ENCODE measurements at regions not wholly inside any gene's neighbourhood (a gene's known extent, or its start where the extent isn't known, plus 50 kb on each side); places are given as distances from the start of the nearest gene placed in this dataset.

- no peak for DNase-seq (ENCODE audit: low read depth)
These were observed 211.5 kb upstream of the RAB6C start for GRCh38 chr2:129768036-129768386.

DNA sequence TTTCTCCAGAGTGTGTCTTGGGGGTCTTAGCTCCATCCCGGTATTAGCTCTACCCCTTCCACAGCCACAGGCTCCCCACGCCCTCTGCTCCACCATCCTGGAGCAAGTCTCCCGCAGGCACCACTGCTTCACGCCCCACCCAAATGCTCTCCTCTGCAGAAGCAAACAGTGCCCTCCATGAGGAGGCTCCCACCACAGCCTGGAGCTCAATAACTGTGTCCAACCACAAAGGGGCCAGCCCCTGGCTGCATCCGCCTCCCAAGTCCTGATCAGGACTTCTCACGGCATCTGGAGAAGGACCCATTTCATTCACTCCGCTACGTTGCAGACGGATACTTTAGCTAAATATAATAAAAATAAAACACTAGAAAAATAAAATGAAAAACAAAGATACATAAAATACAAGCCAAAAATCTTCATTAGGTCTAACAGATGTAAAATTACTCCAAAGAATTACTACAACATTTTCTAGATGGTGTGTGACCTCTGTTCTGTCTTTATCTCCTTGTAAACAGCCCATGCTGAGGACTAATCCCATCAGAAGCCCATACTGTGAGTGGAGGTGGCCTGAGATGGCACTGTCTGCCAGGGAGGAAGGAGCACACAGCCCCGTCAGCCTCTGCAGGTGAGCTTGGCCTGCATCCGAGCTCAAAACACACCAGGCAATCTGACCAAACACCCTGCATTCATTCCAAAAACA, 210.8 kb upstream of the RAB6C start:
- DNase-seq (ENCODE audit: low read depth), result no peak

DNA sequence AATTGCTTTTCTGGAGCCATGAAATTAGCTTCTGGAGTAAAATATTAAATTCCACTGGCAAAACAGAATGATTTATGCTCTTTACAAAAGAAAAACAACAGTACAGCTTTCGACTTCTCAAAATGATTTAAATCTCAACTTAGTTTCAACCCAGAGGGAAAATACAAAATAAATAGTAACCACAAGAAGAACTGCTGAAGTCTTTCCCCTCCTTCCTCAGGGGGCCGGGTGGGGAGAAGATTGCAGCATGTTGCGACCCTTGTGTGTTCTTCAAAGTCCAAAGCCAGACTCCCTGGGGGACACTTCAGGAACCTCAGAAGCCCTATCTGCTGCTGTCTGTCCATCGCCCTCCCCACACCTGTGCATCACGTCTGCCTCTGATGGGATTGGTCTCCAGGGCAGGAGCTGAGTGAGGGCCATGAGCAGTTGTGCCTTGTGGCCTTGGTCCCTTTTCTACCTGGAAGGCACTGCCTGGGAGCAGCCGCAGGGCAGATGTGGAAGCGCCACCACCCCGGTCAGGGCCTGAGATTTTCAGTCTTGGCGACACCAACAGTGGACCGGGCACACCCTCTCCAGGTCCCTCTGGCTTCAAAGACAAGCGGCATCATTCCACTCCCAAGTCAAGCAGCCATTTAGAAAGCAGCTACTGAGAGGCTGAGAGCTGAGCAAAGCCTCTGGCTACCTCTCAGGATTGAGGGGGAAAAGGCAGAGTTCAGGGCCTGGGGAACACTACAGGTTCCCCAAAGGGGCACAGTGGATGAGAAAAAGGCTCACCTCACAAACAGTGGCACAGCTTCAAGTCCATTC, 210.1 kb upstream of the RAB6C start:
- no peak for DNase-seq (ENCODE audit: low read depth)

DNA sequence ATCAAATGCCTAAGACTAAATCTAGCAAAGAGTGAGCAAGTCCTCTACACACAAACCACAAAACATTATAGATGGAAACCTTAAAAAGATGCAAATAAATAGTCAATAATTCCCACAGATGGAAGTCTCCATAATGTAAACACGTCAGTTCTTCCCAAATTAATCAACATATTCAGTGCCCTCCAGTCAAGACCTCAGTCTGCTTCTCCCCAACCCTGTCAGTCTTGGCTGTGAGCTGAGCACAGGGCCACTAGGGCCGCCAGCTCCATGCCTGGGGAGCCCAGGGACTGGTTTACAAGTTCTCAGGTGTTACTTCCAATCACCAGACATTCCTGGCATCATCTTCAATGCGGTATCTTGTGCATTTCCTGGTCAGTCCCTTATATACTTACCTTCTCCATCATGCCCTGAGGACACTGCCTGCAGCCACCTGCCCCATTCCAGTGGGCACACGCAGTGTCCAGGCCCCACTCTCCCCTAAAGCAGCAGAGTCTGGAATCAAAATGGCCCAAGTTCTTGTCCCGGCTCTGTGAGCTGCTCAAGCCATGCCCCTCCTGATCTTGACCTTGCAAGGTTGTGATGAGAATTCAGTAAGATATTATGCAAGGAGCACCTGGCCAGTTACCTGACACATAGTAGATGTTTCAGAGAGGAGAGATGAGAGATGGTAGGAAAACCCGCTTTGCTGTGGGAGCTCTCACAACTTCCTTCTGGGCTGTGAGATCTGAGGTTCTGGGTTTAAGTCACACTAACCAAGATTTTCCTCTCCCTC, 207.9 kb upstream of the RAB6C start:
- no peak for DNase-seq (ENCODE audit: low read depth)

GRCh38 chr2:129772190-129772579, 207.3 kb upstream of the RAB6C start:
- no peak for DNase-seq (ENCODE audit: low read depth)

GRCh38 chr2:129775952-129776653, 203.4 kb upstream of the RAB6C start:
- DNase-seq (ENCODE audit: low read depth), result no peak

DNA sequence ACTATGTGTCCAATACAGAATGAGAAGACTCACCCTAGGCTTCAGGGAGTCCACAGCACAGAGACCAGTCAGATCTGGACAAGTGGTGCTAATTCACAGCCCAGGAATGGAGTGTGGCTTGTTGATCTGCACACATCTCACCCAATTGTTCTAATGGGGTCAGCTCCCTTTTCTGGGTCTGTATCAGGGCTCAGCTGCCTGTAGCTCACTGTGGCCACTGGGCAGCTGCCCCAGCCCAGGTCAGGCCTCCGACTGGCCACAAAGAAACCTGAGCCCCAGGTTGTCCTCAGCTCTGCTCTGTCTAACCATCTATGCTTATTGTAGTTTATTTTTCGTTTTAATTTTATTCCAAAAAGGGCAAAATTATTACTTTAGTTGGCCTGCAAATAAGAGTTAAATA, 202.3 kb upstream of the RAB6C start:
- no peak for DNase-seq (ENCODE audit: low read depth)

- DNase-seq (ENCODE audit: low read depth), result no peak
These were observed 201.5 kb upstream of the RAB6C start for GRCh38 chr2:129777762-129778583.

DNA sequence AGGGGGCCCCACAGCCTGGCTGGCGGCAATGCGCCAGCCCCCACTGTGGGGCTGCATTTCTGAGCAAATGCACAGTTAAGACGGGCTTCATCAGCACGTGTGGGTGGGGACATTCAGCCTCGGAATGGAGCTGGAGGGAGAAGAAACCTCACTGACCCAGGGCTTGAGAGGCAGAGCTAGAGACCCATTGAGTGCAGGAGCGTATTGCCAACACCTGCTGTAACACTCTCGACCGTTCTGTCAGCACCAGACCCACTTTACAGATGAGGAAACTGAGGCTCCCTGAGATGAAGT, 200.9 kb upstream of the RAB6C start:
- no peak for DNase-seq (ENCODE audit: low read depth)

DNA sequence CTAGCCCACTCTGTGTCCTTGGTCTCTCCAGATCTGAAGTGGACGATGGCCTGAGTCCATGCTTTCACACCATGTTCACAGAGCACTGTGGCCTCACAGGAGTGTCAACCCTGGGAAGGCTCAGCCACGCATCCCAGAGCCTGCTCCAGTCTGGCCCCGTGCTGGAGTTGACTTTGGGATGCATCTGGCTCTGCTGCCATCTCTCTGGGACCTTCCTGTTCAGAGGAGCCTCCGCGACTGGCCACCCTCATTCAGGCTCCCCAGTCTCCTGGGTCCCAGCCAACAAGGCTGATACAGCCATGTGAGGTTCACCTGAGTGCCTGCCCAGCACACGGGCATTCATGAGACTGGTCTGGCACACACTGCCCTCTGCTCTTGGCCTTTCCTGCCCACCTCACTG, 199.7 kb upstream of the RAB6C start:
- DNase-seq (ENCODE audit: low read depth), result no peak

DNA sequence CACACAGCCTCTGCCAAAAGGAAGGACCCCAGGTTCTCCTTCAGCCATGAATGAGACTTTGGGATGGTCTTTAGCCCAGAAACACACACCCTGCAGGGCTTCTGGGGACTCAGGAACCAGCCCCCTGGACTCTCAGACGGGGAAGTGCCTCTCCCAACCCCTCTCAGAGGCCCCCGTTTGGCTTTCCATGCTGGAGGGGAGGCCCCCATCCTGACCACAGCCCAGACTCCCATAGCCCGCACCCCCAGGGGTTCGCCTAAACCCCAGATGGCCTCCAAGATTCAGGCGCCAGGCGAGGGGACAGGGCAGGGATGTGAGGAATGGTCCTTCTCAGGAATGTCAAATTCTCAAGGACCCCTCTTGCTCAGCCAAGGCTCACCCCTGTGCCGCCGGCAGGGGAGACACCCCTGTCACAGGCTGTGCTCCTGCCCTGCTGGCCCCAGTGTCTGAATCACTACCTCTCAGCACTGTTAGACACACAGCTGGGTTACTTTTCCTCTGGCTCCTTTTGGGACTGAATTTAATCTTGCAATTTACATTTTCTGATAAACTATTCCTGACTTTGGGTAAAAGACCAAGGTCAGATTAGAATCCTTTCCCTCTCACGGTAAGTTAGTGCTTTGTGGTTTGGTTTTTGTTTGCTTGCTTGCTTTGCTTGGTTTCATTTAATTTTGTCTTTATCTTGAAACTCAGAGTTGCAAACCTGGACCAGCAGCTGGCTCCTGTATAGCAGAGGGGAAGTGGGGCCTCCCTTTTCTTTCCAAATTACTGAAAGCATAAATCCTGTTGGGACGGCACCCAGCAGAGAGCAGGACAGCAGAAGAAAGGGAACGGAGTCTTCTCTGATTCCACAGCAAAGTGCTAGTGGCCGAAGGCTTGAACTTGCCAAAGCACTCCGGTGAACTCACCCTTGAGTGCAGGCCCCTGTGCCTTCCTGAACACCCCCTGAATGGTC, 198.9 kb upstream of the RAB6C start:
- no peak for DNase-seq (ENCODE audit: low read depth)

GRCh38 chr2:129781749-129782632, 197.5 kb upstream of the RAB6C start:
- no peak for DNase-seq (ENCODE audit: low read depth)

- no peak for DNase-seq (ENCODE audit: low read depth)
These were observed 196.9 kb upstream of the RAB6C start for GRCh38 chr2:129782633-129782990.

GRCh38 chr2:129784486-129784885, 195.0 kb upstream of the RAB6C start:
- no peak for DNase-seq (ENCODE audit: low read depth)

DNA sequence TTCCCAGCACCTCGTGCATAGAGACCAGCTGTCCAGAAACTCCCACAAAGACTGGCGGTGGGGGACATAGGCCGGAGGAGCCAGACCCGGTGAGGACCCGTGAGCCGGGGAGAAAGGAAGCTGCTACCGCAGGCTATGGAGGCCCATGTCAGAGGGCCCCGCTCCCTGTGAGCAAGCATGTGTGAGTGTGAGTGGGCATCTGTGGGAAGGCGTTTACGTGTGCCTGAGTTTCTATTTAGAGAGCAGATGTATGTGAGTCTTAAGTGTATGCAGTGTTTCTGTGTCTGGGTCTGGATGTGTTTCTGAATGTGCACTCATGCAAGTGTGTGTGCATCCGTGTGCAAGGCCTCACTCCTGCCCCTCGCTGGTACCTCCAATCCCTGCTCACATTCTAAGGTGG, 187.8 kb upstream of the RAB6C start:
- DNase-seq (ENCODE audit: low read depth), result no peak

- DNase-seq (ENCODE audit: low read depth), result no peak
These were observed 186.0 kb upstream of the RAB6C start for GRCh38 chr2:129793431-129793902.

GRCh38 chr2:129794116-129794515, 185.3 kb upstream of the RAB6C start:
- no peak for DNase-seq (ENCODE audit: low read depth)

DNA sequence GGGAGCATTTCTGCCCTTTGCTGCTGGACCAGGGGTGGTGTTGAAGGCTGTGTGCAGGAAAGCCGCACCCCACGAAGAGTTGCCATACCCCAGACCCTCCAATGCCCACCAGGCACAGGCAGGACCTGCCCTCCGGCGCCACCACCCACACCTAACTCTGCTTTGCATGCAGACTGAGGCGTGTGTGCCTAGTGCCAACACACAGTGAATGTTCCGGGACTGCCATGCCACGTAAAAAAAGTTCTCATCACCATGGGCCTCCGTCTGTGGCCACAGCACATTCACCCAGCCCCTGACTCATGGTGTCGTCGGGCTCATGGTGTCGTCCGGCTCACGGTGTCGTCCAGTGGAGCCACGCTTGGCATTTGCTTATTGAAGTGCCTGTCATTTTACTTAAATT, 184.9 kb upstream of the RAB6C start:
- no peak for DNase-seq (ENCODE audit: low read depth)

DNA sequence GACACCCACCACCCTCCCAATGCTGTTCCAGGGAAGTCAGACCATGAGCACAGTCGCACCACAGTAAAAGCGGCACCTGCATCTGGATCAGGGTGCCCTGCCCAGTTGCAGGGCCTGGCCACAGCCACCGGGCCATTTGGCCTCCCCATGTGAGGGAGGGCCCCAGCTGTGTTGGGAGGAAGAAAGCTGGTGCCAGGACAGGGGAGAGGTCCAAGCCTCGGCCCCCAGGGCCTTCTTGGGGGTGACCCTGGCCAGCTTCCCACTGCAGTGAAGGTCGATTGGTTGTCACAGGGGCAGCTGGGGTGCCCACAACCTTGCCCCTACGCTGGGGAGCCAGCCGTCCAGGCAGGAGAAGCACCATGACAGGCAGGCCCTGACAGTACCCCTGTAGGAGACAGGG, 183.2 kb upstream of the RAB6C start:
- no peak for DNase-seq (ENCODE audit: low read depth)
